H4 (cell line): ENCODE measurements at regions not wholly inside any gene's neighbourhood (a gene's known extent, or its start where the extent isn't known, plus 50 kb on each side); places are given as distances from the start of the nearest gene placed in this dataset.

Experiments used
- DNase-seq: peaks from one replicate; pipeline ENCODE4 v3.0.0-alpha.2; 2015; ENCODE audit warnings: low spot score

GRCh38 chr12:115423546-115423987 is 739.6 kb upstream of the TBX3 start:
- DNase-seq = no peak

GRCh38 chr12:115422845-115423545 is 739.0 kb upstream of the TBX3 start:
- DNase-seq = no peak

GRCh38 chr12:115421796-115422709 is 738.1 kb upstream of the TBX3 start:
- DNase-seq = no peak

GRCh38 chr12:115421350-115421749 is 737.4 kb upstream of the TBX3 start:
- no peak for DNase-seq

- DNase-seq = no peak
Observed at GRCh38 chr12:115419145-115419646, 735.2 kb upstream of the TBX3 start.

GRCh38 chr12:115417610-115418009 is 733.6 kb upstream of the TBX3 start:
- DNase-seq = no peak

- DNase-seq = no peak
Observed at GRCh38 chr12:115416869-115417268, 732.9 kb upstream of the TBX3 start.

GRCh38 chr12:115413626-115414025 is 729.7 kb upstream of the TBX3 start:
- no peak for DNase-seq

- DNase-seq = no peak
Observed at GRCh38 chr12:115412831-115413230, 728.9 kb upstream of the TBX3 start.

- DNase-seq = no peak
Observed at GRCh38 chr12:115411121-115411520, 727.1 kb upstream of the TBX3 start.

- no peak for DNase-seq
Observed at GRCh38 chr12:115408642-115409041, 724.7 kb upstream of the TBX3 start.

- no peak for DNase-seq
Observed at GRCh38 chr12:115407723-115408122, 723.7 kb upstream of the TBX3 start.

GRCh38 chr12:115407036-115407435 is 723.1 kb upstream of the TBX3 start:
- no peak for DNase-seq

- no peak for DNase-seq
Observed at GRCh38 chr12:115405471-115405860, 721.5 kb upstream of the TBX3 start.

GRCh38 chr12:115404761-115405470 is 720.9 kb upstream of the TBX3 start:
- peak; percentile 49 for DNase-seq

GRCh38 chr12:115403689-115404088 is 719.7 kb upstream of the TBX3 start:
- DNase-seq = no peak

- no peak for DNase-seq
Observed at GRCh38 chr12:115403253-115403652, 719.3 kb upstream of the TBX3 start.

GRCh38 chr12:115402443-115403180 is 718.6 kb upstream of the TBX3 start:
- DNase-seq = no peak

- DNase-seq = no peak
Observed at GRCh38 chr12:115401761-115402160, 717.8 kb upstream of the TBX3 start.

- DNase-seq = no peak
Observed at GRCh38 chr12:115400011-115400410, 716.0 kb upstream of the TBX3 start.

GRCh38 chr12:115398311-115398781 is 714.4 kb upstream of the TBX3 start:
- DNase-seq = peak; percentile 80
